ENCODE measurements at regions not wholly inside any gene's neighbourhood (a gene's known extent, or its start where the extent isn't known, plus 50 kb on each side); places are given as distances from the start of the nearest gene placed in this dataset.

GRCh38 chr1:157279138-157279801 is 141.1 kb upstream of the ETV3 start:
- DNase-seq (ENCODE audit: low spot score) (no peak), ATAC-seq (ENCODE audit: insufficient number of reproducible peaks, low FRiP score, low read depth) (no peak)
- TF ChIP-seq, protein P1, sequence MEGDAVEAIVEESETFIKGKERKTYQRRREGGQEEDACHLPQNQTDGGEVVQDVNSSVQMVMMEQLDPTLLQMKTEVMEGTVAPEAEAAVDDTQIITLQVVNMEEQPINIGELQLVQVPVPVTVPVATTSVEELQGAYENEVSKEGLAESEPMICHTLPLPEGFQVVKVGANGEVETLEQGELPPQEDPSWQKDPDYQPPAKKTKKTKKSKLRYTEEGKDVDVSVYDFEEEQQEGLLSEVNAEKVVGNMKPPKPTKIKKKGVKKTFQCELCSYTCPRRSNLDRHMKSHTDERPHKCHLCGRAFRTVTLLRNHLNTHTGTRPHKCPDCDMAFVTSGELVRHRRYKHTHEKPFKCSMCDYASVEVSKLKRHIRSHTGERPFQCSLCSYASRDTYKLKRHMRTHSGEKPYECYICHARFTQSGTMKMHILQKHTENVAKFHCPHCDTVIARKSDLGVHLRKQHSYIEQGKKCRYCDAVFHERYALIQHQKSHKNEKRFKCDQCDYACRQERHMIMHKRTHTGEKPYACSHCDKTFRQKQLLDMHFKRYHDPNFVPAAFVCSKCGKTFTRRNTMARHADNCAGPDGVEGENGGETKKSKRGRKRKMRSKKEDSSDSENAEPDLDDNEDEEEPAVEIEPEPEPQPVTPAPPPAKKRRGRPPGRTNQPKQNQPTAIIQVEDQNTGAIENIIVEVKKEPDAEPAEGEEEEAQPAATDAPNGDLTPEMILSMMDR (IDR thresholded peaks at IDR 0.05): no peak
- Histone ChIP-seq H3K4me3 (no peak overlapping the region), H3K9me3 (no peaks in the 10 kb centered on the region), H3K27ac (no peak overlapping the region), H3K4me1 (ENCODE audit: control insufficient read depth in 1 of 2, low read depth in 2 of 2) (no peaks in the 10 kb centered on the region), H3K27me3 (replicated peaks; ENCODE audit: insufficient read depth) (no peaks in the 10 kb centered on the region), H3K36me3 (no peaks in the 10 kb centered on the region)

DNA sequence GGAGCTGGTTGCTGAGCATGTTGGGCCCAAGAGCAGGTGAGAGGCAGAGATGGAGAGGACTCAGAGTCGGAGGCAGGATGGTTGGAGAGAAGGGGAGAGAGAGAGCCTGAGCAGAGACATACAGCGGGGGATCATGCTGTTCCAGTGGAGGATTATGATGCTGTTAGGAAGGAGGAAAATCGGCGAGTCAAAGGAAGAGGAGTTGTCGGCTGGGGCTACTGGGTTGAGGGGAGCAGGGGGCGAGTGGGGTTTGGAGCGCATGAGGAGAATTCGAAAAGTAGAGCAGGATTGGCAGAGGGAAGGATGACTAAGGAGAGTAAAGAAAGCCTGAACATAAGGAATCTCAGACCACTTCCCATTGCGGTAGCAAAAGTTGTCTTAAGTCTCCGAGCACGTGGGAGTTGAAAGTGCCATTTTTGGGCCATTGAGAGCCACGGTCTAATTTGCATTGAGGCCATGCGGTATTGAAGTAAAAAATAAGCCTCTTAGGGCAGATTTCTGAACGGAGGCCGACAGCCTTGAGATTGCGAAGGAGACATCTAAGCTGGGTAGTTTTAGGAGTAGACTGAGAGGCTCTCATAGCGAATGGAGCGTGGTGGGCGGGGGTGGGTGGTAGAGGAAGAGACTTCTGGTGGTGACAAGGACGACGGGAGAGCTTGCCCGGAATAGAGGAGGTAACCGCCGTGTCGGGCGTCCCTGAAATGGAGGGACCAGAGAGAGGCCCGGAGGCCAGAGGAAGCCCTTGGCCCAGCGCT is 140.4 kb upstream of the ETV3 start:
- TF ChIP-seq, protein P1 (IDR thresholded peaks at IDR 0.05): no peak
- no peak for DNase-seq (ENCODE audit: low spot score)
- no peak overlapping the region for H3K4me3 ChIP-seq
- H3K27ac ChIP-seq: no peak overlapping the region
- H3K27me3 ChIP-seq (replicated peaks; ENCODE audit: insufficient read depth): no peaks in the 10 kb centered on the region
- H3K4me1 ChIP-seq (ENCODE audit: control insufficient read depth in 1 of 2, low read depth in 2 of 2): no peaks in the 10 kb centered on the region
- no peaks in the 10 kb centered on the region for H3K36me3 ChIP-seq
- H3K9me3 ChIP-seq: no peaks in the 10 kb centered on the region
- no peak for ATAC-seq (ENCODE audit: insufficient number of reproducible peaks, low FRiP score, low read depth)

DNA sequence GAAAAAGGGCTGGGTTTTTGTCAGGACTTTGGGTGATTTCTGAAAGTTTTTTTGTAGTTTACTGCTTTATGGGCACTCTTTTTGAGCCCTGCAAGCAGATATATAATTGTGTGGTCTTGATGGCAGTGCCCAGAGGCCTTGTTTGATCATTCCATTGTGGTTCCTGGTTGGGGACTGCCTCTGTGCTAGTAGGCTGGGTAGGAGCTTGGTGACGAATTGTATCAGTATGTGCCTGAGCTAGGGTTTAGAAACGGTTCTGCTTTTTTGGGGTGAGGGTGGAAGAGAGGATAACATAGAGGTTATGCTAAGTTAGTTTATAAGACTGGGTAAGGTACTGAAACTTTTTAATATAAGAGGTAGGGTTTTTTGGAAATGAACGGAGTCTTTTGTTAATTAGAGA is 139.7 kb upstream of the ETV3 start:
- no peak overlapping the region for H3K4me3 ChIP-seq
- no peaks in the 10 kb centered on the region for H3K36me3 ChIP-seq
- TF ChIP-seq, protein P1 (IDR thresholded peaks at IDR 0.05): no peak
- H3K4me1 ChIP-seq (ENCODE audit: control insufficient read depth in 1 of 2, low read depth in 2 of 2): no peaks in the 10 kb centered on the region
- DNase-seq (ENCODE audit: low spot score): no peak
- no peak for ATAC-seq (ENCODE audit: insufficient number of reproducible peaks, low FRiP score, low read depth)
- no peak overlapping the region for H3K27ac ChIP-seq
- H3K9me3 ChIP-seq: no peaks in the 10 kb centered on the region
- H3K27me3 ChIP-seq (replicated peaks; ENCODE audit: insufficient read depth): no peaks in the 10 kb centered on the region

DNA sequence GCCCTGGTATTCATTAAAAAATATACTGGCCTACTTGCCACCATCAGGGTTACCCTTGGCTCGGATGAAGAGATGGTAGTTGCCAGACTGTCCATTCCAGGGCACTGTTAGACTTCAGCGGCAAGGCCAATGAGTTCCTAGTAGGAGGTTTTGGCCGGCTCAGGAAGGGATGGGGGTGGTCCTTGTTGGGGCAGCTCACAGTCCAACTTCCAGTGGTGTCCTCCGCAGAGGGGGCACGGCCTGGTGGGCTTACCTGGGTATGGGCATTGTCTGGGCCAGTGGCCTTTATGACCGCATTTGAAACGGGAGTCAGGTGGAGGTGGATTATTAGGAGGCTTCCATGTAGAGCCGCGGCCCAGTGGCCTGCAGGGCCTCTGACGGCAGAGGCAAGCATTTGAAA is 139.1 kb upstream of the ETV3 start:
- no peak for DNase-seq (ENCODE audit: low spot score)
- Histone ChIP-seq H3K36me3 (no peaks in the 10 kb centered on the region), H3K4me3 (no peak overlapping the region), H3K27ac (no peak overlapping the region), H3K4me1 (ENCODE audit: control insufficient read depth in 1 of 2, low read depth in 2 of 2) (no peaks in the 10 kb centered on the region), H3K9me3 (no peaks in the 10 kb centered on the region), H3K27me3 (replicated peaks; ENCODE audit: insufficient read depth) (no peaks in the 10 kb centered on the region)
- TF ChIP-seq, protein P1 (IDR thresholded peaks at IDR 0.05): no peak
- ATAC-seq (ENCODE audit: insufficient number of reproducible peaks, low FRiP score, low read depth): no peak

DNA sequence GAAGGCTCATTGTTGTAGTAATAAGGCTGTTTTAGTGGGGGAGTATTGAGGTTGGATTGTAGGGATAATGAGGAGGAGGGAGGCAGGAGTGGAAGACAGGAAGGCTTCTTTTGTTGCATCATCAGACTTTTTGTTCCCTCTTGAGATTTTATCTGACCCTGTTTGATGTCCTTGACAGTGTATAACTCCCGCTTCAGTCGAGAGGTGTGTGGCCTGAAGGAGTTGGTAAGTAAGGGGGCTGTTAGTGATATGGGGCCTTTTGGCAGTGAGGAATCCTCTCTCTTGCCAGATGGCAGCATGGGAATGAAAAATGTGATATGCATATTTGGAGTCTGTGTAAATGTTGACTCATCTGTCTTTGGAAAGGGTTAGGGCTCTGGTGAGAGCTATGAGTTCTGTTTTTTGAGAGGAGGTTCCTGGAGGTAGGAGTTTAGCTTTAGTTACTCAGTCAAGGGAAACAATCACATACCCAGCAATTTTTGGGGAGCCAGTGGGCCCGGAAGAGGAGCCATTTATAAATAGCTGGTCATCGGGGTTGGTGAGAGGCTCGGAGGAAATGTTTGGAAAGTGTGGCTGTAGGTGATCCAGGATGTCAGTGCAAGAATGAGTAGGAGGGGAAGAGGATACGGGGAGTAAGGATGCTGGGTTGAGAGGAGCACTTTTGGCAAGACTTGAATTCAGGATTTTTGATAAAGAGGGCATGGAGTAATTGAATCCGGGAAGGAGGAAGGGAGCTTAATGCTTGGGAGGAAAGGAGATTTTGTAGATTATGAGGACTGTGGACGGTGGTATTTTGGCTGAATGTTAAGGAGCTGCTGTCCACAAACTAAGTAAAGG is 136.7 kb upstream of the ETV3 start:
- TF ChIP-seq, protein P1 (IDR thresholded peaks at IDR 0.05): no peak
- H3K4me1 ChIP-seq (ENCODE audit: control insufficient read depth in 1 of 2, low read depth in 2 of 2): no peaks in the 10 kb centered on the region
- DNase-seq (ENCODE audit: low spot score): no peak
- H3K4me3 ChIP-seq: no peak overlapping the region
- H3K27ac ChIP-seq: no peak overlapping the region
- ATAC-seq (ENCODE audit: insufficient number of reproducible peaks, low FRiP score, low read depth): no peak
- no peaks in the 10 kb centered on the region for H3K27me3 ChIP-seq (replicated peaks; ENCODE audit: insufficient read depth)
- no peaks in the 10 kb centered on the region for H3K9me3 ChIP-seq
- no peaks in the 10 kb centered on the region for H3K36me3 ChIP-seq

Measured in thoracic aorta (tissue), 2 donors.